ENCODE measurements at regions not wholly inside any gene's neighbourhood (a gene's known extent, or its start where the extent isn't known, plus 50 kb on each side); places are given as distances from the start of the nearest gene placed in this dataset.

GRCh38 chr9:13502484-13502883, 223.0 kb upstream of the MPDZ start:
- H3K9me3 ChIP-seq (ENCODE audit: control insufficient read depth, low read depth, low read length), result no peaks in the 10 kb centered on the region
- H3K9ac ChIP-seq (ENCODE audit: extremely low read depth, insufficient read length, low read length), result no peak overlapping the region
- Mint-ChIP-seq H3K4me1 (peaks cover 8 to 17% of the 10 kb centered on the region in 2 experiments), H3K27ac (no peak overlapping the region), H3K9me3 (peaks cover 0 to 5% of the 10 kb centered on the region in 2 experiments; a peak in 1 of 5 replicates), H3K36me3 (ENCODE audit: insufficient read depth in 1 of 3, low read depth in 3 of 3) (peaks cover 0 to 6% (median 2%) of the 10 kb centered on the region in 3 experiments; a peak in 2 of 7 replicates), H3K27me3 (ENCODE audit: low read depth) (no peaks in the 10 kb centered on the region), H3K4me3 (no peak overlapping the region)
- no peak overlapping the region for H2BK120ac ChIP-seq (ENCODE audit: low read depth, low read length, poor library complexity, severe bottlenecking)
- H2AK5ac ChIP-seq (ENCODE audit: insufficient read length, low read length), result no peak overlapping the region
- no peak for DNase-seq
- H4K20me1 ChIP-seq (ENCODE audit: control insufficient read depth, insufficient read depth, insufficient read length), result no peaks in the 10 kb centered on the region
- TF ChIP-seq CTCF (conservative IDR thresholded peaks at IDR 0.05), result no peak
- no peak overlapping the region for H2BK20ac ChIP-seq (ENCODE audit: low read depth, low read length, poor library complexity, severe bottlenecking)
- H2BK15ac ChIP-seq (ENCODE audit: low read depth, low read length), result no peak overlapping the region
- no peak overlapping the region for H2BK5ac ChIP-seq (ENCODE audit: insufficient read length, low read length)
- H3K18ac ChIP-seq (ENCODE audit: insufficient read length, low read depth, low read length), result no peak overlapping the region
- no peak overlapping the region for H3T11ph ChIP-seq (ENCODE audit: low read length)
- no peak overlapping the region for H3K4me2 ChIP-seq (ENCODE audit: insufficient read depth, insufficient read length, low read length)
- H2BK12ac ChIP-seq (ENCODE audit: insufficient read length, low read depth, low read length), result no peak overlapping the region
- no peak overlapping the region for H3K56ac ChIP-seq (ENCODE audit: insufficient read length, low read depth, low read length)
- no peak overlapping the region for H3K27ac ChIP-seq (ENCODE audit: insufficient read length, low read depth, low read length)
- no peak overlapping the region for H3K4ac ChIP-seq (ENCODE audit: low read depth, low read length)
- no peaks in the 10 kb centered on the region for H3K4me1 ChIP-seq (ENCODE audit: insufficient read depth, low read length)
- H3K23me2 ChIP-seq (ENCODE audit: insufficient read length, low read depth, low read length, poor library complexity, severe bottlenecking), result no peaks in the 10 kb centered on the region
- no peaks in the 10 kb centered on the region for H3K79me1 ChIP-seq (ENCODE audit: insufficient read depth, low read depth, low read length, poor library complexity, severe bottlenecking)
- H3K79me2 ChIP-seq (ENCODE audit: insufficient read depth, low read length), result no peaks in the 10 kb centered on the region
- no peak overlapping the region for H3K23ac ChIP-seq (ENCODE audit: insufficient read length, low read depth, low read length)
- no peak overlapping the region for H3K14ac ChIP-seq (ENCODE audit: insufficient read depth, low read length)
- H4K91ac ChIP-seq (ENCODE audit: insufficient read length, low read depth, low read length), result no peak overlapping the region
- H4K5ac ChIP-seq (ENCODE audit: insufficient read length, low read depth, low read length), result no peak overlapping the region
- WGBS (ENCODE audit: extremely low coverage, insufficient read length, low lambda C conversion rate), result no CpG with 5 or more reads among the region's 6 CpGs
- H2AFZ ChIP-seq (ENCODE audit: low read length), result peak overlapping the region; percentile 45
- no peak overlapping the region for H4K8ac ChIP-seq (replicated peaks; ENCODE audit: insufficient read length, low read depth, low read length)
- H3K27me3 ChIP-seq (ENCODE audit: insufficient read depth, low read length), result no peaks in the 10 kb centered on the region
